ENCODE measurements at regions not wholly inside any gene's neighbourhood (a gene's known extent, or its start where the extent isn't known, plus 50 kb on each side); places are given as distances from the start of the nearest gene placed in this dataset.

DNA sequence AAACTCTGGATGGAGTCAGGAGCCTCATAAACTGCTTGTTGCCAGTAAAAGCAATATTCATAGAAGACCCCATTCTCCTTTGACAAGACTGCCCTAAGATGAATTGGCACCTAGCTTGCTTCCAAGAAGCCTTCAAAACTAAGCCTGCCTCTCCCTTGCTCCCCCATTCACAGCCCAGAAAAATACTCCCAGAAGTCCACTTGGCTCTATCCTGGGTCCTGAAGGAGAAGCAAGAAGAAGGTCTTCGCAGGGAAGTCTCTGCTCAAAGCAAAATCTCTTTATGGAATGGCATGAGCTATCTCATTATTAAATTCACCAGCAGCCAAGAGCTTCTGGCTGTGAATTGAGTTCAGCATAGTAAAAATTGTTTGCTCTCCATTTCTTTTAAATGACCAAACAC, 230.2 kb upstream of the ARRDC4 start (continued):
- no peak for TF ChIP-seq FOS (IDR thresholded peaks at IDR 0.05; ENCODE audit: extremely low read depth, insufficient read length)

DNA sequence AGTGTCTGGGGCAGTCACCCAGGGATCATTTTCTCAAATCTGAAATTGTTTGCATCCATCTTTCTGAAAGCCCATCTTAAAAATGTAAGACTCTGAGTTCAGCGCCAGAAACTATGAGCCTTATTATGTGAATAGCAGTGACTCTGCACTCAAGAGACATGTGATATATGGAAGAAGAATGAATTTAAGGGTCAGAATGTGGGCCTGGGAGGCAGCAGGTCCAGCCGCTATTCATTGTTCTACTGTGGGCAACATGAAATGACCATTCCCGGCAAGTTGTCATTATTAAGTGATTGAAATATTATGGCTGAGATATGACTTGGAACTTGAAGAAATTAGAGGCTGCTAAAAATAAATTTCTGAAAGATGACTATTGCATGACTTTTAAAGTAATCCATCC, 228.6 kb upstream of the ARRDC4 start:
- Histone ChIP-seq H3K4me1 (replicated peaks in 1 of 2; ENCODE audit: control insufficient read depth in 2 of 2, insufficient read depth in 2 of 2, low read length in 2 of 2) (no peaks in the 10 kb centered on the region), H3K4me3 (no peak overlapping the region), H3K9me3 (replicated peaks; ENCODE audit: control insufficient read depth, insufficient read depth, low read depth, low read length) (no peaks in the 10 kb centered on the region), H3K9ac (ENCODE audit: insufficient read depth in 1 of 2, low read depth in 2 of 2, low read length in 2 of 2) (no peak overlapping the region), H3K27ac (ENCODE audit: extremely low read depth, low read depth, low read length) (no peak overlapping the region), H3K27me3 (ENCODE audit: control insufficient read depth in 2 of 2, insufficient read depth in 2 of 2, low read length in 2 of 2) (no peaks in the 10 kb centered on the region), H3K36me3 (ENCODE audit: control insufficient read depth, insufficient read depth, low read length) (no peaks in the 10 kb centered on the region), H4K20me1 (replicated peaks; ENCODE audit: control insufficient read depth, insufficient read depth, low read length) (no peaks in the 10 kb centered on the region), H3K79me2 (ENCODE audit: control insufficient read depth, insufficient read depth, low read length) (no peaks in the 10 kb centered on the region), H3K4me2 (ENCODE audit: insufficient read depth, low read length) (no peak overlapping the region), H3K9me1 (ENCODE audit: control insufficient read depth, insufficient read depth, low read length) (no peaks in the 10 kb centered on the region), H2AFZ (ENCODE audit: low read depth, low read length) (no peak overlapping the region)
- DNase-seq (ENCODE audit: extremely low read depth in 1 of 4, low spot score in 3 of 4) (no peak), FAIRE-seq (no peak), ATAC-seq (no peak)
- 53% methylated on average over 3 of the region's 3 CpGs for WGBS (ENCODE audit: insufficient coverage, low coverage, missing lambda C conversion rate)
- ChIA-PET CTCF (ENCODE audit: low intra/inter-chr PET ratio) (no interaction called here), POLR2A (no interaction called here)
- in situ Hi-C loops (cut with MboI) (no loop called here), intact Hi-C loops (cut with micrococcal nuclease) (no loop called here)
- BruUV-seq (replicated peaks) = no TSS peak
- TF ChIP-seq, protein P1, sequence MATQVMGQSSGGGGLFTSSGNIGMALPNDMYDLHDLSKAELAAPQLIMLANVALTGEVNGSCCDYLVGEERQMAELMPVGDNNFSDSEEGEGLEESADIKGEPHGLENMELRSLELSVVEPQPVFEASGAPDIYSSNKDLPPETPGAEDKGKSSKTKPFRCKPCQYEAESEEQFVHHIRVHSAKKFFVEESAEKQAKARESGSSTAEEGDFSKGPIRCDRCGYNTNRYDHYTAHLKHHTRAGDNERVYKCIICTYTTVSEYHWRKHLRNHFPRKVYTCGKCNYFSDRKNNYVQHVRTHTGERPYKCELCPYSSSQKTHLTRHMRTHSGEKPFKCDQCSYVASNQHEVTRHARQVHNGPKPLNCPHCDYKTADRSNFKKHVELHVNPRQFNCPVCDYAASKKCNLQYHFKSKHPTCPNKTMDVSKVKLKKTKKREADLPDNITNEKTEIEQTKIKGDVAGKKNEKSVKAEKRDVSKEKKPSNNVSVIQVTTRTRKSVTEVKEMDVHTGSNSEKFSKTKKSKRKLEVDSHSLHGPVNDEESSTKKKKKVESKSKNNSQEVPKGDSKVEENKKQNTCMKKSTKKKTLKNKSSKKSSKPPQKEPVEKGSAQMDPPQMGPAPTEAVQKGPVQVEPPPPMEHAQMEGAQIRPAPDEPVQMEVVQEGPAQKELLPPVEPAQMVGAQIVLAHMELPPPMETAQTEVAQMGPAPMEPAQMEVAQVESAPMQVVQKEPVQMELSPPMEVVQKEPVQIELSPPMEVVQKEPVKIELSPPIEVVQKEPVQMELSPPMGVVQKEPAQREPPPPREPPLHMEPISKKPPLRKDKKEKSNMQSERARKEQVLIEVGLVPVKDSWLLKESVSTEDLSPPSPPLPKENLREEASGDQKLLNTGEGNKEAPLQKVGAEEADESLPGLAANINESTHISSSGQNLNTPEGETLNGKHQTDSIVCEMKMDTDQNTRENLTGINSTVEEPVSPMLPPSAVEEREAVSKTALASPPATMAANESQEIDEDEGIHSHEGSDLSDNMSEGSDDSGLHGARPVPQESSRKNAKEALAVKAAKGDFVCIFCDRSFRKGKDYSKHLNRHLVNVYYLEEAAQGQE (IDR thresholded peaks at IDR 0.05; ENCODE audit: borderline replicate concordance) = no peak
- TF ChIP-seq, protein P1 (CRISPR knock-in tag; IDR thresholded peaks at IDR 0.05; ENCODE audit: low read depth) = no peak
- TF ChIP-seq, protein P2, sequence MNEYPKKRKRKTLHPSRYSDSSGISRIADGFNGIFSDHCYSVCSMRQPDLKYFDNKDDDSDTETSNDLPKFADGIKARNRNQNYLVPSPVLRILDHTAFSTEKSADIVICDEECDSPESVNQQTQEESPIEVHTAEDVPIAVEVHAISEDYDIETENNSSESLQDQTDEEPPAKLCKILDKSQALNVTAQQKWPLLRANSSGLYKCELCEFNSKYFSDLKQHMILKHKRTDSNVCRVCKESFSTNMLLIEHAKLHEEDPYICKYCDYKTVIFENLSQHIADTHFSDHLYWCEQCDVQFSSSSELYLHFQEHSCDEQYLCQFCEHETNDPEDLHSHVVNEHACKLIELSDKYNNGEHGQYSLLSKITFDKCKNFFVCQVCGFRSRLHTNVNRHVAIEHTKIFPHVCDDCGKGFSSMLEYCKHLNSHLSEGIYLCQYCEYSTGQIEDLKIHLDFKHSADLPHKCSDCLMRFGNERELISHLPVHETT (CRISPR knock-in tag; conservative IDR thresholded peaks at IDR 0.05 in 1 of 2, IDR thresholded peaks at IDR 0.05 in 1 of 2) = no peak
- no peak for TF ChIP-seq ZNF239 (CRISPR knock-in tag; IDR thresholded peaks at IDR 0.05)
- TF ChIP-seq ZNF12 (CRISPR knock-in tag; IDR thresholded peaks at IDR 0.05) = no peak
- no peak for TF ChIP-seq BCL6 (CRISPR knock-in tag; IDR thresholded peaks at IDR 0.05)
- TF ChIP-seq MEF2D (tag; conservative IDR thresholded peaks at IDR 0.05; ENCODE audit: low read depth) = no peak
- TF ChIP-seq SUPT5H (IDR thresholded peaks at IDR 0.05) = no peak
- TF ChIP-seq KLF1 (tag; IDR thresholded peaks at IDR 0.05) = no peak
- no peak for TF ChIP-seq BRCA1 (IDR thresholded peaks at IDR 0.05)
- no peak for TF ChIP-seq BRCA1 (CRISPR knock-in tag; IDR thresholded peaks at IDR 0.05)
- TF ChIP-seq, protein P3, sequence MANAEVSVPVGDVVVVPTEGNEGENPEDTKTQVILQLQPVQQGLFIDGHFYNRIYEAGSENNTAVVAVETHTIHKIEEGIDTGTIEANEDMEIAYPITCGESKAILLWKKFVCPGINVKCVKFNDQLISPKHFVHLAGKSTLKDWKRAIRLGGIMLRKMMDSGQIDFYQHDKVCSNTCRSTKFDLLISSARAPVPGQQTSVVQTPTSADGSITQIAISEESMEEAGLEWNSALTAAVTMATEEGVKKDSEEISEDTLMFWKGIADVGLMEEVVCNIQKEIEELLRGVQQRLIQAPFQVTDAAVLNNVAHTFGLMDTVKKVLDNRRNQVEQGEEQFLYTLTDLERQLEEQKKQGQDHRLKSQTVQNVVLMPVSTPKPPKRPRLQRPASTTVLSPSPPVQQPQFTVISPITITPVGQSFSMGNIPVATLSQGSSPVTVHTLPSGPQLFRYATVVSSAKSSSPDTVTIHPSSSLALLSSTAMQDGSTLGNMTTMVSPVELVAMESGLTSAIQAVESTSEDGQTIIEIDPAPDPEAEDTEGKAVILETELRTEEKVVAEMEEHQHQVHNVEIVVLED (CRISPR knock-in tag; IDR thresholded peaks at IDR 0.05) = no peak

All from K562 (cell line).